ENCODE measurements at regions not wholly inside any gene's neighbourhood (a gene's known extent, or its start where the extent isn't known, plus 50 kb on each side); places are given as distances from the start of the nearest gene placed in this dataset.

DNA sequence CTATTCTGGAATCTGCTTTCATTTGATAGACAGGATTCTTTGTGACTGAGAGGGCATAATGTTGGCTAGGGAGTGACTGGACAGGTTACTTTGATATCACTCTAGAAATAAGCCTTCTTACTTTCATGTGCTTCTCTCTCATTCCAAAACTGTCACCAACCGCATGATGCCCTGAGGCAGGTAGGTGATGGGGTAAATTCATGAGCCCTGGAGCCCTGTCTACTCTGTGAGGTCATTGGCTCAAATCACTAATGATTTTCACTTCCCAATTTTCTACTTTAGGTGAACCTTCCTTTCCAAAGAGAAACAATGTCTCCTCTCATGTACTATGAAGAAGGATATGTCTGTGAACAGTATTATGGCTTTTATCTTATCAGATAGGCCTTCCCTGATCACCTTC lies 596.7 kb downstream of the TUSC7 start:
- BruUV-seq (replicated peaks) = no TSS peak
- DNase-seq = no peak
- TF ChIP-seq, protein P1, sequence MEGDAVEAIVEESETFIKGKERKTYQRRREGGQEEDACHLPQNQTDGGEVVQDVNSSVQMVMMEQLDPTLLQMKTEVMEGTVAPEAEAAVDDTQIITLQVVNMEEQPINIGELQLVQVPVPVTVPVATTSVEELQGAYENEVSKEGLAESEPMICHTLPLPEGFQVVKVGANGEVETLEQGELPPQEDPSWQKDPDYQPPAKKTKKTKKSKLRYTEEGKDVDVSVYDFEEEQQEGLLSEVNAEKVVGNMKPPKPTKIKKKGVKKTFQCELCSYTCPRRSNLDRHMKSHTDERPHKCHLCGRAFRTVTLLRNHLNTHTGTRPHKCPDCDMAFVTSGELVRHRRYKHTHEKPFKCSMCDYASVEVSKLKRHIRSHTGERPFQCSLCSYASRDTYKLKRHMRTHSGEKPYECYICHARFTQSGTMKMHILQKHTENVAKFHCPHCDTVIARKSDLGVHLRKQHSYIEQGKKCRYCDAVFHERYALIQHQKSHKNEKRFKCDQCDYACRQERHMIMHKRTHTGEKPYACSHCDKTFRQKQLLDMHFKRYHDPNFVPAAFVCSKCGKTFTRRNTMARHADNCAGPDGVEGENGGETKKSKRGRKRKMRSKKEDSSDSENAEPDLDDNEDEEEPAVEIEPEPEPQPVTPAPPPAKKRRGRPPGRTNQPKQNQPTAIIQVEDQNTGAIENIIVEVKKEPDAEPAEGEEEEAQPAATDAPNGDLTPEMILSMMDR (IDR thresholded peaks at IDR 0.05; ENCODE audit: unreplicated experiment) = no peak
- CTCF ChIA-PET = no interaction called here
- Mint-ChIP-seq H3K4me1 (ENCODE audit: low read depth, unreplicated experiment) (peaks cover 8% of the 10 kb centered on the region), H3K9me3 (ENCODE audit: low read depth, unreplicated experiment) (no peaks in the 10 kb centered on the region), H3K36me3 (ENCODE audit: insufficient read depth, unreplicated experiment) (no peaks in the 10 kb centered on the region), H3K27me3 (ENCODE audit: unreplicated experiment) (no peaks in the 10 kb centered on the region), H3K4me3 (ENCODE audit: low read depth, unreplicated experiment) (no peak overlapping the region), H3K27ac (ENCODE audit: unreplicated experiment) (no peak overlapping the region)
- intact Hi-C loops (cut with micrococcal nuclease; ENCODE audit: unreplicated experiment) = no loop called here

- TF ChIP-seq, protein P1 (IDR thresholded peaks at IDR 0.05; ENCODE audit: unreplicated experiment) = no peak
- CTCF ChIA-PET = no interaction called here
- Mint-ChIP-seq H3K27me3 (ENCODE audit: unreplicated experiment) (no peaks in the 10 kb centered on the region), H3K27ac (ENCODE audit: unreplicated experiment) (no peak overlapping the region), H3K4me3 (ENCODE audit: low read depth, unreplicated experiment) (no peak overlapping the region), H3K4me1 (ENCODE audit: low read depth, unreplicated experiment) (peaks cover 8% of the 10 kb centered on the region), H3K36me3 (ENCODE audit: insufficient read depth, unreplicated experiment) (no peaks in the 10 kb centered on the region), H3K9me3 (ENCODE audit: low read depth, unreplicated experiment) (no peaks in the 10 kb centered on the region)
- no TSS peak for BruUV-seq (replicated peaks)
- intact Hi-C loops (cut with micrococcal nuclease; ENCODE audit: unreplicated experiment) = no loop called here
- no peak for DNase-seq
Measured at GRCh38 chr3:117308353-117308752, 598.8 kb downstream of the TUSC7 start.

- intact Hi-C loops (cut with micrococcal nuclease; ENCODE audit: unreplicated experiment) = no loop called here
- Mint-ChIP-seq H3K36me3 (ENCODE audit: insufficient read depth, unreplicated experiment) (no peaks in the 10 kb centered on the region), H3K27ac (ENCODE audit: unreplicated experiment) (no peak overlapping the region), H3K27me3 (ENCODE audit: unreplicated experiment) (no peaks in the 10 kb centered on the region), H3K4me3 (ENCODE audit: low read depth, unreplicated experiment) (no peak overlapping the region), H3K4me1 (ENCODE audit: low read depth, unreplicated experiment) (peaks cover 8% of the 10 kb centered on the region), H3K9me3 (ENCODE audit: low read depth, unreplicated experiment) (no peaks in the 10 kb centered on the region)
- DNase-seq = no peak
- TF ChIP-seq, protein P1 (IDR thresholded peaks at IDR 0.05; ENCODE audit: unreplicated experiment) = no peak
- BruUV-seq (replicated peaks) = no TSS peak
- CTCF ChIA-PET = interaction anchor here (0.5 kb wide), 1 partner anchor 1284 kb away, joined by 3 read pairs; no protein-coding TSS in a partner anchor
Measured at GRCh38 chr3:117308756-117309155, 599.2 kb downstream of the TUSC7 start.

DNA sequence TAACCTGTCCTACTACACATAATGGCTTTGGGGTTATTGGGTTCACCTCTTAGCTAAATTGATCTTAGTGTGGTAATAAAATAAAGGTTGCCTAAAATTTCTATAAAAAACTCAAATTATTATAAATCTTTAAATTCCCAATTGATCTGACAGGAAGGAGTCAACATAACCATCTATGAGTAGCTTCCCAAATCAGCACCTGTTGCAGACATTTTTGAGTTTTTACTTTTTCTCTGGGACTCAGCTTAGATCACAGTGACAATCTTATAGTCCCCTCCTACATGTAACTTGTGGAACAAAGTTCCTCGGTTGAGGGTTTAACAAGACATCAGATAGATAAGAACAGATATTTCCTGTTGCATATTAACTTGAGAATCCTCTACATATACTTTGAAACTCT lies 601.0 kb downstream of the TUSC7 start:
- H3K27ac Mint-ChIP-seq (ENCODE audit: unreplicated experiment) = no peak overlapping the region
- BruUV-seq (replicated peaks) = no TSS peak
- no peak overlapping the region for H3K4me3 Mint-ChIP-seq (ENCODE audit: low read depth, unreplicated experiment)
- TF ChIP-seq, protein P1 (IDR thresholded peaks at IDR 0.05; ENCODE audit: unreplicated experiment) = no peak
- CTCF ChIA-PET = no interaction called here
- H3K36me3 Mint-ChIP-seq (ENCODE audit: insufficient read depth, unreplicated experiment) = no peaks in the 10 kb centered on the region
- DNase-seq = no peak
- no peaks in the 10 kb centered on the region for H3K9me3 Mint-ChIP-seq (ENCODE audit: low read depth, unreplicated experiment)
- no peaks in the 10 kb centered on the region for H3K27me3 Mint-ChIP-seq (ENCODE audit: unreplicated experiment)
- H3K4me1 Mint-ChIP-seq (ENCODE audit: low read depth, unreplicated experiment) = peaks cover 8% of the 10 kb centered on the region
- intact Hi-C loops (cut with micrococcal nuclease; ENCODE audit: unreplicated experiment) = no loop called here
